ENCODE measurements at regions not wholly inside any gene's neighbourhood (a gene's known extent, or its start where the extent isn't known, plus 50 kb on each side); places are given as distances from the start of the nearest gene placed in this dataset.
"Not testable (repeated sequence)": the region's sequence is repeated elsewhere in the genome, so short reads cannot be mapped to it uniquely, and the experiment has no call there.

DNA sequence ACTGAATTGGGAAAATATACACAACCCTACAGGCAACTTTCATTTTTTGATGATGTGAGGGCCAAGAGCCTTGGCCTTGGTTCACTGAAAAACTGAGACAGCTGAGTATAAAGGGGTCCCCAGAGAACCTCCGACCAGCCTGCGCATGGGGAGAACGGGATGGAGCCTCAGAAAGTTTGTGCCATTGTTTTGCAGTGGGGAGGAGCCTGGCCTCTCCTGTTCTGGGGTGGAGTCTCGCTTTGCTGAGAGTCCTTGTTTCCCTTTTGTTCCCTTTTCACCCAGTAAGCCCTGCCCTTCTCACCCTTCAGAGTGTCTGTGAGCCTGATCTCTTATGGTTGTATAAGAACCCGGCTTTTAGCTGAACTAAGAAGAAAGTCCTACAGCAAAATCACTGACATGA lies 193.2 kb upstream of the AKR1E2 start:
- DNase-seq = no peak

DNA sequence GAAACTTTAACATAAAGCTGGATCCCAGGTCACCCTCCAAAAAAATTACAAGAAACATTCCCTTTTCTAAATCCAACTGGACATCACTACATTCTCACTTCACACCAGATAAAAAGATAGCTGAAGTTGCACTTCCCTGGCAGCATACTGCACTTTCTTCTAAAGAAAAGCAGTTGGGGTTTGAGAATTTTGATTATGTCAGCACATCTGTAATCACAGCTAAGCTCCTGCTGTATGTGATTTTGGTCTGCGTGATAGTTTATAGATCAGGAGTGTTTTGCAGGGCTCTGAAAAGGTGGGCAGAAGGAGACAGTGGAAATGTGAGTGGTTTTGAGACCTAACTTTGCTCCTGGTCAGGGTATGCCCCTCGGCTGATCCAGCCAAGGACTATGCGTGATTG lies 199.1 kb upstream of the AKR1E2 start:
- DNase-seq = no peak

DNA sequence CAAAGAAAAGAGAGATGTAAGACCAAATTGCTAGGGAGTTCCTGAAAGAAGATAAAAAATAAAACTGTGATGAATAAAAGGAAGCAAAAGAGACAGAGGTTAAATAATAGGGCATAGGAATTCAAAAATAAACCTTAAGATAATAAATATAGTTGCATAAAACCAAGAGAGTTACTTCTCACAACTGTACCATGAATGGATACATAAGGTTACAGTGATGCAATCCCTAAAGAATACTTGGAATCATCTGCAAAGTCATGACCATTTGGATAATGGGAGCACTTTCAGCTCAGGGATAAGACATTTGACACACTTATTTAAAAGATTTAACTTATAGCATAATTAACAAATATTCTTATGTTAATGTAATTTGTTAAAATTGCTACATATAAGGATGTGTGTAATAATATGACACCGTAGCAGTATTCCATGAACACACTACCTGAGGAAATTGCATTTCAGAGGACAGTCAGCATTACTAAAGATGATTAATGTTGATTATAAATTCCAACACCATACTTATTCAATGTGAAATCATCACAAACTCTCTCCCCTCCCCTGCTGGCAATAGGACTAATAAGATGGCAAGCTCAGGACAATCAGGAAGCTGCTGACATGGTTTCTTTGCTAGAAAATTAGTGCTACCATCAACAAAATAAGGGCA lies 202.1 kb upstream of the AKR1E2 start:
- no peak for DNase-seq

DNA sequence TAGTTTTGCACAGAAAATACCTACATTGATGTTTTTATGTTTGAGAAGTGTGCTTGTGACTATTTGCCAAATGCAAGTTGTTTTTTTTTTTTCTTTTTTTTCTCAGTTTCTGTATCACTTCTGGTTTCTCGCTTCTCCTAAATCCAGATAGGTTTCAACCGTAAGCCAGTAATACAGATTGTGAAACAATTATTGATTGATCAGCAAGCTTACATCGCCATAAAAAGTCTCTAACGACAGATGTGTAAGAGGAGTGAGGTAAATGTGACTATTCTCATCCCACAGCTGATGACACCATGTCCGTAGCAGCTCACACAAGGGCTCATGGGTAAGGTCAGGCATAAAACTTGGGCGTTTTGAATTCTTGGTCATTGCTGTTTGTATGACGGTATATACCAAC lies 202.8 kb upstream of the AKR1E2 start:
- DNase-seq = no peak

DNA sequence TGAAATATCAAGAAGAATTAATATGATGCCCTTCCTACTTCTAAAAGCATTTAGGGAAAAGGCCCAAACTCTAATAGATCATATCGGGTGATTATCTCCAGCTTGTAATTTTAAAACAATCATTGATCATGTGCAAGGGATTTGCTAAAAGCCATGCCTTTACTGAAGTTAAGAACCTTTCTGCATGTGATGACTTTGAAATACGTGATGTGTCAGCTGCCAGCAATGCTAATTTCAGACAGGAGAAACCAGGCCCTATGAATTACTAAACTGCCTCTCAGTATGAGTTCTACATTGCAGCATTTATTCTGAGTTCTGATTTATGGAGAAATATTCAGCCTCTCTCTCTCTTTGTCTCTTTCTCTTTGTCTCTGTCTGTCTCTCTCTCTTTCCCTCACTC lies 203.6 kb upstream of the AKR1E2 start:
- no peak for DNase-seq

DNA sequence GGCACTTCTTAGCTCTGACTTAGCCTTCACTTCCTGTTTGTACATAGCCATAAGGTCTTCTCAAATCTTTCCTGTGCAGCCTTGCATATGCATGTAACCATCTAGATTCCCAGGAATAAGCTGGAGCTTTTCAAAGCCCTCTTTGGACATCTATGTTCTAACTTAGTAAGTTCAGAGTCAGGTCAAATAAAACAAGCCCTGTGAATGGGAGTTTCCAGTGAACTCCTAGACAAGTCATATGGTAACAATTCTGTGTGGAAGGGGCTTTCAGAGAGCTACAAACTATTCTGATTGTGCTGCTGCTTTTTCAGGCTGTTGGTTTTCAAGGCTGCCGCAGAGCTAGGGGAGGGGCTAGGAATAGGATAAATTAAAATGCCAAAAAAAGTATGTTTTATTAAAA lies 208.4 kb upstream of the AKR1E2 start:
- no peak for DNase-seq

DNA sequence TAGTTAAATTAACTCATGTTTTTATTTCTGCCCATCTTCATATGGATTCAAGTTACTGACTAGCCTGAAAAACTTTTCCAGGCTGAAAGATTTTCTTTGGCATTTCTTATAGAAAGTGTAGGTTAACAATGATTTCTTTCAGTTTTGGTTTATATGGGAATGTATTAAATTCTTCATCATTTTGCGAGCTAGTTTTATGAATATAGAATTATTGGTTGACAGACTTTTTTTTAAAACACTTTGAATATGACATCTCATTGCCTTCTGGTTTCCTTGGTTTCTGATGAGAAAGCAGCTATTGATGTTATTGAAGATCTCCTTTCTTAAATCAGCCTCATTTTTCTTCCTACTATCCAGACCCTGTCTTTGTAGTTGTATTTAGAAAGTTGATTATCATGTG lies 211.0 kb upstream of the AKR1E2 start:
- DNase-seq = no peak

DNA sequence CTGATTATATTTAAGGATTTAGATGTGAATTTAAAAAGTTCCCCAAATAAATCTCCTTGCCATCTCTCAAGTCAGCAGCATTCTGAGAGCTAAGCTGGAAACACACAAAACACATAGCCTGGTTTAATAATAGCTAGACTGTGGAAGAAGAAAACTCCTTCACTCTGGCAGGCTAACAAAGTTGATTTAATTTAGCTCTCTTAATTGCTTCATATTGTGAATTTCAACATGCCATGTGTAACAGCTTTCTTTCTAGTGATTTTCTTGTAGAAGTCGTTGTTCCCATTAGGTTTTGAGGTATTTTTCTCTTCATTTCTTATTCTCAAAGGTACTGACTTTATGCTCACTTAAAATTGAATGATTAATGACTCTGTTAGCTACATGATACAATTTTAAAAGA lies 216.8 kb upstream of the AKR1E2 start:
- no peak for DNase-seq

GRCh38 chr10:4607681-4608080 lies 218.3 kb upstream of the AKR1E2 start:
- no peak for DNase-seq

DNA sequence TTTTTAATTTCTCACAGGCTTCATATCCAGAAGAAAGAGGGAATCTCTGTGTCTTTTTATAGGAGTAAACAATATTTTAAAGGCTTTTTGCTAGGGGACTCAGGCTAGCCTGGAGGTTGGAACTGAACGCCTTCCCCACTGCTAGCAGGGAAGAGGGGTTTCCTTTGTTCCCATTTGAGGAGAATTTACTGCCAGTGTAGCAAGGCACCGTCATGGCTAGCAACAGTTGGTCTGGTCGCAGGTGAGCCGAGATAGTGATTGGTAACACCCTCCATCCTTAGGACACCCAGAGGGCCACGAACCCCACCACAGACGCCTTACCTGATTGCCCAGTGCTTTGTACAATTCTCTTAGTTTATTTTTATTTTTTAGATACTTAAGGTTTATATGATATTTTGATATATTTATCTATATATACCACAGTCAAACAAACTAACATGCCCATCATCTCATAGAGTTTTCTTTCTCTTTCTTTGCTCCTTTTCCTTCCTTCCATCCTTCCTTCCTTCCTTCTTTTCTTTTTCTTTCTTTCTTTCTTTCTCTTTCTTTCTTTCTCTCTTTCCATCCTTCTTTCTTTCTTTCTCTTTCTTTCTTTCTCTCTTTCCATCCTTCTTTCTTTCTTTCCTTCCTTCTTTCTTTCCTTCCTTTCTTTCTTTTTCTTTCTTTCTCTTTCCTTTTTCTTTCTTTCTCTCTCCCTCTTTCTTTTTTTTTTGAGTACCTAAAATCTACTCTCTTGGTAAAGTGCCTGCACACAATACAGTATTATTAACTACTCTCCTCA lies 219.0 kb upstream of the AKR1E2 start:
- no peak for DNase-seq

- no peak for DNase-seq
Measured at GRCh38 chr10:4602764-4603491, 223.1 kb upstream of the AKR1E2 start.

GRCh38 chr10:4599471-4599870 lies 226.5 kb upstream of the AKR1E2 start:
- DNase-seq = no peak

- DNase-seq = not testable (repeated sequence)
Measured at GRCh38 chr10:4597898-4598297, 228.1 kb upstream of the AKR1E2 start.

DNA sequence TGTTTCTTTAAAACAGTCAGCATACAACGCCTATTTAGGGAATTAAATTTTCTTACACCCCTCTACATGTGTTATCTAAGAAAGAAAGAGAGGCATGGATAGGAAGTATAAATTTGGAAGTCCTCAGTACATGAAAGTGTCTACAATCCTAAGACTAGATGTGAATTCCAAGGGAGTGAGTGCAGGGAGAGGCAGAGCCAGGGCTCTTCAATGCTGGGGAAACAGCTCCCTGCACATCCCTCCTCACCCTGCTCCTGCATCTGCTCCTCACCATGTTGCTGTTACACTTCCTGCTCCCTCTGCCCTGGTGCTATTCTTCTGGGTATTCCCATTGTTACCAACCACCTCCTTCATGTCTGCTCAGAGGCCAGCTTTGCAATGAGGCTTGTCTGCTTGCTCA lies 229.1 kb upstream of the AKR1E2 start:
- no peak for DNase-seq

GRCh38 chr10:4595719-4596319 lies 230.2 kb upstream of the AKR1E2 start:
- no peak for DNase-seq

DNA sequence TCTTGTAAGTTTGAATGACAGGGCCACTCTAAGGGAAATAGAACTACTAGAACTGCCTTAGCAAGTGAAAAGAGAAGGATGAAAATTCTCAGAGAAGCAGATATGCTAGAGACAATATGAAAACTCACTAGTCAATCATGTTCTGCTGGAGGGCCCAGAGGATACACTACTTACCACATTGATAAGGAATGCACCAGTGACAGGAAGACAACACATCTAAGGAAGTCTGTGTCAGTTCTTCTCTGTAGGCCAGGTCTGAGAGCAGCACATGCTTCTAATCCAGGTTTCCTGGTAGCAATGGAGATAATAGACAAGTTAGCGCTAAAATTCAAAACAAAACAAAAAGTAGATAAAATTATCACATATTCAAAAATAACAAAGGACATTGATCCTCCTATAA lies 235.2 kb upstream of the AKR1E2 start:
- no peak for DNase-seq

- DNase-seq = no peak
Measured at GRCh38 chr10:4588824-4589223, 237.2 kb upstream of the AKR1E2 start.

- DNase-seq = no peak
Measured at GRCh38 chr10:4587466-4587865, 238.5 kb upstream of the AKR1E2 start.

- DNase-seq = no peak
Measured at GRCh38 chr10:4586776-4587175, 239.2 kb upstream of the AKR1E2 start.

DNA sequence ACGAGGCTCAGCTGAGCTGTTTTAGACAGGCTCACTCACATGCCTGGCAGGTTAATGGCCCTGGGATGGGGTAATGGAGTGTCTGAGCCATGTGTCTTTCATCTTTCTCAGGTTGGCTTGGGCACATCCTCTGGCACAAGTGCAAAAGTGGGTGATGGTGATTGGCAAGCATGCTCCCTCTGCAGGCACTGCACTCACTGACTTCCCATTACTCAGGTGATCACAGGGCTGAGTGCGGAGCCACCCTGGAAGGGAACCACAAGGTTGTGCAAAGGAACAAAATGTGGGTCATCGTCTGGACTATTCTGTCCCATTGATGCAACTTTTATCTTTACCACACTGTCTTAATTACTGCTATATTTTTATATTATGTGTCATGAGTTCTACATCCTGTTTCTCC lies 244.1 kb upstream of the AKR1E2 start:
- DNase-seq = no peak

DNA sequence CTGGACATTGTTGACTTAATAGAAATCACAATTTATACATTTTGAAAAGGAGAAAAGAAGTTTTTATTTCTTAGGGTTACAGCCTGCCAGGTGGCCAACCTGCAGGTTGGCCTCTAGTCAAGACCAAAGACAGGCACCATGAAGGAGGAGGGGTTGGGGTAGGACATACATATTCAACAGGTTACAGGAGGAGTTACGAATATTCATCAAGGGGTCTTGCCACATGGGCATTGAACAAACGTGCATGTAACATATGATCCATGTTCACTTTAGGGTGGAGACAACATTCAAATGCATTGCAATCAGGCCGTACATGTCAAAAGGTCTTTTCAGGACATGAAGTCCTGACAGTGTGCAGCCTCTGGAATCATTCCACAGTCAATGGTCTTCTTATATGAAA lies 246.2 kb upstream of the AKR1E2 start:
- DNase-seq = no peak

DNA sequence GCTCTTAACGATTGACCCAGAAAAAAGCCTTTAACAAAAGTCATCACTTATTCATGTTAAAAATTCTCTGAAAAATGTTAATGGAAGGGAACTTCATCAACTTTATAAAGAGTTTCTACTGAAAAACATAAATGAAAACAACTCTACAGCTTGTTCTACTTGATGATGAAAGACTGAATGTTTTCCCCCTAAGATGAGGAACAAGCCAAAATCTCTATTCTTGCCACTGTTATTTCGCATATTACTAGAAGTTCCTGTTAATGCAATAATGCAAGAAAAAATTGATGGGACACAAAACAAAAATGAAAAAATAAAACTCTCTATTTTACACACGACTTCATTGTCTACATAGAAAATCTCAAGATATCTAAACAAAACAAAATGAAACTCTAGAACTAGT lies 249.8 kb upstream of the AKR1E2 start:
- no peak for DNase-seq

GRCh38 chr10:4569151-4569550 lies 256.9 kb upstream of the AKR1E2 start:
- DNase-seq = no peak

DNA sequence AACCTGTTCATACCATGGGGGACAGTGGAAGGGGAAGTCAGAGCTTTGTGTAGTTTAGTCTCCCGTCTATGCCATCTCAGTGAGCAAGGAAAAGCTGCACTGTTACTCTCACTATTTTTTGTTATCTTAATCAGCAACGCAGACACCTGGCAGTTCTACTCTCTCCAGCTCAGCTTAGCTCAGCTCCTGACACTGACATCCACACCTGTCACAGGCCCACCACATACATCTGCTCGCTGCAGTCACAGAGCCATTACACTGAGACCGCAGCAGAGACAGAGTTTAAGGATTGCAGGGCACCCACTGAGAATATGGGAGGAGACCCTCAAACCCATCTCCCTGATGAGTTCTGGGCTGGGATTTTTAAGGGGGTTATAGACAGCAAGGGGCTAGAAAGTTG lies 257.3 kb upstream of the AKR1E2 start:
- no peak for DNase-seq

All from AML-193 (cell line).